ENCODE measurements at regions not wholly inside any gene's neighbourhood (a gene's known extent, or its start where the extent isn't known, plus 50 kb on each side); places are given as distances from the start of the nearest gene placed in this dataset.

GRCh38 chr18:3388323-3388722, 61.6 kb upstream of the TGIF1 start:
- Mint-ChIP-seq H3K9me3 (peaks cover 6% of the 10 kb centered on the region), H3K27ac (no peak overlapping the region), H3K4me3 (no peak overlapping the region), H3K4me1 (no peaks in the 10 kb centered on the region), H3K27me3 (no peaks in the 10 kb centered on the region), H3K36me3 (peaks cover 3% of the 10 kb centered on the region)

DNA sequence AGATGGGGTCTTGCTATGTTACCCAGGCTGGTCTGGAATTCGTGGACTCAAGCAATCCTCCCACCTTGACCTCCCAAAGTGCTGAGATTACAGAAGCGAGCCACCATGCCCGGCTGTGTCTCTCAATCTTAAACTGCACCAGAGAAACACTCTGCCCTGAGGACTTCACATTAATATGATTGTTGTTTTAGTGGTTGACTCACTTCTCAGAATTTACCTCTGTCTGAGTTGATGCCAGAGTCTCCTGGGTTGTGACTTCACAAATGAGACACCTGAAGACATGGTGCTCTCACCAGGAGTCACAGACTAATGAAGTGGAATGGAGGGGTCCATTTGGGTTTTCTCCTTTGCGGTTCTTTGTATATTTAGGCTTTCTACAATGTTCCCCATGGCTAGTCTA, 61.0 kb upstream of the TGIF1 start:
- Mint-ChIP-seq H3K27me3 (no peaks in the 10 kb centered on the region), H3K9me3 (peaks cover 6% of the 10 kb centered on the region), H3K4me1 (no peaks in the 10 kb centered on the region), H3K4me3 (no peak overlapping the region), H3K27ac (no peak overlapping the region), H3K36me3 (peaks cover 3% of the 10 kb centered on the region)

GRCh38 chr18:3389977-3390376, 60.0 kb upstream of the TGIF1 start:
- H3K4me3 Mint-ChIP-seq: no peak overlapping the region
- peaks cover 3% of the 10 kb centered on the region for H3K36me3 Mint-ChIP-seq
- no peaks in the 10 kb centered on the region for H3K27me3 Mint-ChIP-seq
- no peak overlapping the region for H3K27ac Mint-ChIP-seq
- no peaks in the 10 kb centered on the region for H3K4me1 Mint-ChIP-seq
- H3K9me3 Mint-ChIP-seq: peaks cover 6% of the 10 kb centered on the region

- H3K4me1 Mint-ChIP-seq: no peaks in the 10 kb centered on the region
- H3K9me3 Mint-ChIP-seq: peaks cover 6% of the 10 kb centered on the region
- peaks cover 3% of the 10 kb centered on the region for H3K36me3 Mint-ChIP-seq
- no peak overlapping the region for H3K4me3 Mint-ChIP-seq
- H3K27me3 Mint-ChIP-seq: no peaks in the 10 kb centered on the region
- H3K27ac Mint-ChIP-seq: no peak overlapping the region
Observed at GRCh38 chr18:3391704-3392466, 58.1 kb upstream of the TGIF1 start.

- no peaks in the 10 kb centered on the region for H3K27me3 Mint-ChIP-seq
- H3K4me3 Mint-ChIP-seq: no peak overlapping the region
- no peak overlapping the region for H3K27ac Mint-ChIP-seq
- H3K4me1 Mint-ChIP-seq: no peaks in the 10 kb centered on the region
- peaks cover 6% of the 10 kb centered on the region for H3K9me3 Mint-ChIP-seq
- H3K36me3 Mint-ChIP-seq: peaks cover 3% of the 10 kb centered on the region
Observed at GRCh38 chr18:3392467-3392855, 57.5 kb upstream of the TGIF1 start.

DNA sequence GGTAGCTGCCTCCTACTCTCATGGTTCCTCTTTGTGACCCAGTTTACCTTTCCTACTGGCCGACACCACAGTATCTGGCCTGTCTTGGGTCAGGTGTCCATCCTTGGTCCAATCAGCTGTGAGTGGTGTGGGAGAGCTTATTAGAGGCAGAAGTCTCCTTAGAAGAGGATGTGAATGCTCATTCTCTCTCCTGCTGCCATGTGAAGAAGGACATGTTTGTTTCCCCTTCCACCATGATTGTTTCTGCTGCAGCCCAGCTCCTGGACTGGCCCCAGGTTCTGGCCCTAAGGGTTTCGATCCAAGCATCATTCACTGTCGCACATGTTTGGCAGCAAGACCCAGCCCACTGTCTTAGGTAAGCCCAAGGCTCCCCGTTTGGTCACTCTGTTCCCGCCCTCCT, 55.3 kb upstream of the TGIF1 start:
- Mint-ChIP-seq H3K36me3 (peaks cover 3% of the 10 kb centered on the region), H3K4me1 (no peaks in the 10 kb centered on the region), H3K9me3 (peaks cover 6% of the 10 kb centered on the region), H3K27me3 (no peaks in the 10 kb centered on the region), H3K27ac (no peak overlapping the region), H3K4me3 (no peak overlapping the region)

GRCh38 chr18:3395466-3395865, 54.5 kb upstream of the TGIF1 start:
- Mint-ChIP-seq H3K4me3 (no peak overlapping the region), H3K9me3 (peaks cover 6% of the 10 kb centered on the region), H3K27ac (no peak overlapping the region), H3K27me3 (no peaks in the 10 kb centered on the region), H3K4me1 (no peaks in the 10 kb centered on the region), H3K36me3 (peaks cover 3% of the 10 kb centered on the region)

- Mint-ChIP-seq H3K4me1 (no peaks in the 10 kb centered on the region), H3K36me3 (no peaks in the 10 kb centered on the region), H3K27ac (no peak overlapping the region), H3K4me3 (no peak overlapping the region), H3K27me3 (no peaks in the 10 kb centered on the region), H3K9me3 (peaks cover 12% of the 10 kb centered on the region)
Observed at GRCh38 chr18:3397031-3397750, 52.8 kb upstream of the TGIF1 start.

- Mint-ChIP-seq H3K27ac (no peak overlapping the region), H3K9me3 (peaks cover 12% of the 10 kb centered on the region), H3K4me1 (peaks cover 1% of the 10 kb centered on the region), H3K27me3 (no peaks in the 10 kb centered on the region), H3K4me3 (no peak overlapping the region), H3K36me3 (no peaks in the 10 kb centered on the region)
Observed at GRCh38 chr18:3397786-3398185, 52.2 kb upstream of the TGIF1 start.

All from activated naive CD4-positive, alpha-beta T cell treated with anti-CD3 and anti-CD28 coated beads, Interleukin-2, amount 50 U/mL, for 24 hours (primary cell).